Right renal pelvis (tissue), 4 donors: ENCODE measurements at regions not wholly inside any gene's neighbourhood (a gene's known extent, or its start where the extent isn't known, plus 50 kb on each side); places are given as distances from the start of the nearest gene placed in this dataset.
"Not testable (repeated sequence)": the region's sequence is repeated elsewhere in the genome, so short reads cannot be mapped to it uniquely, and the experiment has no call there.

Experiments used
- DNase-seq, 4 donors: peaks; one replicate each; pipeline ENCODE4 v3.0.0-alpha.2; 2013; ENCODE audit warnings: low read depth in 4 of 4, low spot score in 3 of 4, missing footprints in 1 of 4

DNA sequence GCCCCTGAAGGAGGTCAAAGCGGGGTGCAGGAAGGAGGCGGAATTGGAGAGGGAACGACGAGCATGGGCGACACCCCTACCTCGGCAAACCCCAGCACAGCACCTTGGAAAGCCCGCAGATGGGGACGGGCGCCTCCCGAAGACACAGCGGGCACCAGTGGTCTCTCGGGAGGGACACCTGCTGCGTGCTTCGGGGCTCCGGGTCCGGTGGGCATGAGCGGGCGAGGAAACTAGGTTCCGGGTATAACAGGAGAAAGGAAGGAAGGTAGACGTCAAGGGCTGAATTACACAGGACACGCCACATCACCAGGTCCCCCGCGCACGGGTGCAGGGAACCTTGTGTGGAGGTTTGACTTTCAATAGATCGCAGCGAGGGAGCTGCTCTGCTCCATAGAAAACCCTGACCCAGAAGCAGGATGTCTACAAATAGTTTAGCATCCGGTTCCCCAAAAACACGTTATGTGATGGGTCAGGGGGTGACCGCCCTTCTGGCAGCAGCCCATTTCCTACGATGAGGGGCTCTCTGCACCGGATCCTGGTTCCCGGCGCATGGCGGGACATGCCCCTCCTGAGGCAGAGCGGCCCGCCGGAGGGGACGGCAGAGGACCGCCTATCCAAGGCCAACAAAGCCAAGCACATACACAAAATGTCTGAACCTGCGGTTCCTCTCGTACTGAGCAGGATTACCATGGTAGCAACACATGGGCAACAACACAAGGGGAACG, 196.9 kb downstream of the ALG10 start:
- peak in 1 of 4 donors; percentile 0 for DNase-seq

DNA sequence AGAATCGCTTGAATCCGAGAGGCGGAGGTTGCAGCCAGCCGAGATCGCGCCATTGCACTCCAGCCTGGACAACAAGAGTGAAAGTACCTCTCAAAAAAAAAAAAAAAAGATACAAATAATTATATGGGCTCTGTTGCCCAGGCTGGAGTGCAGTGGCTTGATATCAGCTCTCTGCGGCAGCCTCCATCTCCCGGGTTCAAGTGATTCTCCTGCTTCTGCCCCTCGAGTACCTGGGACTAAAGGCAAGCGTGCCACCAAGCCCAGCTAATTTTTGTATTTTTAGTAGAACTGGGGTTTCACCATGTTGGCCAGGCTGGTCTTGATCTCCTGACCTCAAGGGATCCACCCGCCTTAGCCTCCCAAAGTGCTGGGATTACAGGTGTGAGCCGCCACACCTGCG, 197.8 kb downstream of the ALG10 start:
- not testable (repeated sequence) for DNase-seq

DNA sequence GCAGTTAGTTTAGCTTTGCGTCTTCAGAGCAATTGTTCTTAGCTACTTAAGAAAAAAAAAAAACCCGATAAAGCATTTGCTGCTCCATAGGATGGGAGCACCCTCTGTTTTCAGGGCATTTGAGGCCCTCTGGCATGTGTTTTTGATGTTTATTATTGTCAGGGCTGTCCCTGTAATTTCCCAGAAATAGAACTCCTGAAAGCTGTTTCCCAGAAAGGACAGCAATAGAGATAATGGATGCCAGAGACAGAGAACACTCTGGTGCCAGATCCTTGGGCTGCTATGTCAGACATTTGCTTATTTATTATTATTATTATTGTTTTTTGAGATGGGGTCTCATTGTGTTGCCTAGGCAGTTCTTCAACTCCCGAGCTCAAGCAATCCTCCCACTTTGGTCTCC, 201.3 kb downstream of the ALG10 start:
- no peak for DNase-seq

DNA sequence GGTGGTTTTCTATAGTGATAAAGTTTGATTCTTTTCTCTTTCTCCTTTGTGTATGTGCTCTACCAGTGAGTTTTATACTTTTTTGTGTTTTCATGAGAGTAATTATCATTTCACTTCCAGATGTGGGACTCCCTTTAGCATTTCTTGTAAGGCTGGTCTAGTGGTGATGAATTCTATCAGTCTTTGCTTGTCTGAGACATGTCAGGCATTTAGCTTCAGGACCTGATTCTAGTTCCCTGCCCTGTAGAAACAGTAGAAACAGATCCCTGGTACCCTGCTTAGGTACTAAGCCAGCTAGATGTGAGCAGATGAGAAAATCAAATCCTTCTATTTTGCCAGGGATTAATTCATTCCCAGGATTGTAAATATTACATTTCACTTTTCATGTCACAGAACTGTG, 203.7 kb downstream of the ALG10 start:
- not testable (repeated sequence) for DNase-seq

DNA sequence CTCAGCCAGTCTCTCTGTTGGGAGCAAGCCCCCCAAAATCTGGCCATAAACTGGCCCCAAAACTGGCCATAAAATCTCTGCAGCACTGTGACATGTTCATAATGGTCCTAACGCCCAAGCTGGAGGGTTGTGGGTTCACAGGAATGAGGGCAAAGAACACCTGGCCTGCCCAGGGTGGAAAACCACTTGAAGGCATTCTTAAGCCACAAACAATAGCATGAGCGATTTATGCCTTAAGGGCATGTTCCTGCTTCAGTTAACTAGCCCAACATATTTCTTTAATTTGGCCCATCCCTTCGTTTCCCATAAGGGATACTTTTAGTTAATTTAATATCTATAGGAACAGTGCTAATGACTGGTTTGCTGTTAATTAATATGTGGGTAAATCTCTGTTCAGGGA, 205.8 kb downstream of the ALG10 start:
- not testable (repeated sequence) for DNase-seq

DNA sequence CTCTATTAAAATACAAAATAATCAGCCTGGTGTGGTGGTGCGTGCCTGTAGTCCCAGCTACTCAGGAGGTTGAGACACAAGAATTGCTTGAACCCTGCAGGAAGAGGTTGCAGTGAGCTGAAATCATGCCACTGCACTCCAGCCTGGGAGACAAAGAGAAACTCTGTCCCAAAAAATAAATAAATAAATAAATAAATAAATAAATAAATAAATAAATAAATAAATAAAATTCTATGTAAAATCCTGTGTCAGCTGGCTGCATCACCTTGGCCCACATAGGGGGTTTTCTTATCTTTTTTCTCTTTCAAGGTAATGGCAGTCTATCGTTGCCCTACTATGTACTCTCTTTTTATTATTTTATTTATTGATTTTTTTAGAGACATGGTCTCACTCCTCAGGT, 206.7 kb downstream of the ALG10 start:
- not testable (repeated sequence) for DNase-seq

DNA sequence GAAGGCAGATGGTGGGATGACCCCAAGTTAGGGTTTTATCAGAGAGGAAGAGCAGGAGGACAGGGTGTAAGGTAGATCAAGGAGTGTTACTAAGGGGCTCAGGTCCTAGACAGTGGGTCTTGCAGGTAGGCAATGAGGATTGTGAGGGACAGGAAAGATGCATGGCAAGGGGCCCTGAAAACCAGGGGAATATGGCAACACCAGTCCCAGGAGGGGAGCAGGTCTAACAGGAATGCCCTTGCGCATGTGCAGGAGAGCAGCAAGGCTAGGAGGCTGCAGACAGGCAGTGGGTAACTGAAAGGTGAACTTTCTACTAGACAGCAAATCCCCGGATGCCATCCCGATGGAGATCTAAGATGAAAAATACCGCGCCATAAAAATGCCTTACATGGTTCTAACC, 211.3 kb downstream of the ALG10 start:
- no peak for DNase-seq

DNA sequence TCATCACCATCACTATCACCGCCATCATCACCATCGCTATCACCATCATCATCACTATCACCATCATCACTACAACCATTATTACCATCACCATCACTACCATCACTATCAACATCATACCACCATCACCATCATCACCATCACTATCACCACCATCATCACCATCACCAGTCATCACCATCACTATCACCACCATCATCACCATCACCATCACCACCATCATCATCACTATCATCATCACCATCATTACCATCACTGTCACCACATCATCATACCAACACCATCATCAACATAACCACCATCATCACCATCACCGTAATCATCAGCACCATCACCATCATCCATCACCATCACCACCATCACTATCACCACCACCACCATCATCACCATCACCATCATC, 213.8 kb downstream of the ALG10 start:
- no peak for DNase-seq

DNA sequence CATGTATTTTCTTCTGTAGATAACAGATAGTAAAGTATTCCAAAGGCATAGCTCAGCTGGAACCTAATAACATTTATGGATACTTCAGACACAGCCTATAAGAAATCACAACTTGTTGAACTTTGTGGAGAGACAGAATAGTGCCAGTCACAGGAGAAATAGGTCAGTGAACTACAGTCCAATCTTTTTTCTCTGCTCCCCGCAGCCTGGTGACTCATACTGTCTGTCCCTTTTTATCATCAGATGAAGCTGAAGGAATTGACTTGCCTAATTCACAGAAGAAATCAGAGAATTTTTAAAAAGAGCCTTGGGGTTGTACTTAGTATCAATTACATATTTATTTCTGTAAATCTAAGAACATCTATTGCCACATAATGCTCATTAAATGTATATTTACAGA, 222.3 kb downstream of the ALG10 start:
- DNase-seq, result no peak

DNA sequence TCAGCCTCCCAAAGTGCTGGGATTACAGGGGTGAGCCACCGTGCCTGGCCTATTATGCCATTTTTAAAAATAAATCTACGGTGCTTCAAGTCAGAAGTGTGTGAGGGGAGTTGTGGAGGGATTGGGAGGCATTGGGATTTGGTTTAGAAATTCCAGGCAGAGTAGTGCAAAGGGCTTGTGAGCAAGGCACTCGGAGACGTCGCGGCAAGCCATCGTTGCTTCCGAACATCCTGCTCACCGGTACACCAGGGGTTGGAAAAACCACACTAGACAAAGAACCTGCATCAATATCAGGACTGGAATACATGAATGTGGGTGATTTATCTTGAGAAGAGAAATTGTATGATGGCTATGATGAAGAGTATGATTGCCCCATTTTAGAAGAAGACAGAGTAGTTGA, 227.0 kb downstream of the ALG10 start:
- DNase-seq, result no peak

DNA sequence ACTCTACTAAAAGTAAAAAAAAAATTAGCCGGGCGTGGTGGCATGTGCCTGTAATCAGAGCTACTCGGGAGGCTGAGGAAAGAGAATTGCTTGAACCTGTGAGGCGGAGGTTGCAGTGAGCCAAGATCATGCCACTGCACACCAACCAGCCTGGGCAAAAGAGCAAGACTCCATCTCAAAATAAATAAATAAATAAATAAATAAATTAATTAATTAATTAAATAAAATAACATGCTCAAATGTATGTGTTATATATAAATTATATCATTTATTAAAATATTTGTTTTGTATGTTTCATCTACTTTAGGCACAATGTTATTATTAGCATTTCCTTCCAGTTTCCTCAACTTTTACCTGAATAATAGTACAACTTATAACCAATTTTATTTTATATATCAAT, 229.6 kb downstream of the ALG10 start:
- not testable (repeated sequence) for DNase-seq

DNA sequence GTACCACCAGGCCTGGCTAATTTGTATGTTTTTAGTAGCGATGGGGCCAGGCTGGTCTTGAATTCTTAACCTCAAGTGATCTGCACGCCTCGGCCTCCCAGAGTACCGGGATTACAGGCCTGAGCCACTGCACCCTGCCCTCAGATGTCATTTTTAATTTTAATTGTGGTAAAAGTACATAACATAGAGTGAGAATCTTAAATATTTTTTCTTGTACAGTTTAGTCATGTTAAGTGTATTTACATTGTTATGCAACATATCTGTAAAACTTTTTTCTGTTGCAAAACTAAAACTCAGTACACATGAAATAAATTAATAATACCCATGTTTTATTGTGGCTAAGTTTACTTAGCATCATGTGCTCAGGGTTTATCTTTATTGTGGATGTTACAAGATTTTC, 231.4 kb downstream of the ALG10 start:
- DNase-seq, result no peak

DNA sequence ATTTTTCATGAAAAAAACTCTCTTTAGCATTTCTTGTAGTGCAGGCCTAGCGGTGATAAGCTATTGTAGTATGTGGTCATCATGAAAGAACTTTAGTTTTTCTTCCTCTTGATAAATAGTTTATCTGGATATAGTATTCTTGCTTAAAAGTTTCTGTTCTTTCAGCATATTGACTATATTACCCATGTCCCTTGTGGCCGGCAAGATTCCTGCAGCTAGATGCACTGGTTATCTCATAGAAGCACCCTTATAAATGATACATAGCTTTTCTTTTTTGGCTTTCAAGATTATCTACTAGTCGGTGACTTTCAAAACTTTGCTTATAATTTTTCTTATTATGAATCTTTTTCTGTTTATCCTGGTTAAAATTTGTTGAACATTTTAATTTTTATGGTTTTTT, 234.8 kb downstream of the ALG10 start:
- DNase-seq, result no peak

DNA sequence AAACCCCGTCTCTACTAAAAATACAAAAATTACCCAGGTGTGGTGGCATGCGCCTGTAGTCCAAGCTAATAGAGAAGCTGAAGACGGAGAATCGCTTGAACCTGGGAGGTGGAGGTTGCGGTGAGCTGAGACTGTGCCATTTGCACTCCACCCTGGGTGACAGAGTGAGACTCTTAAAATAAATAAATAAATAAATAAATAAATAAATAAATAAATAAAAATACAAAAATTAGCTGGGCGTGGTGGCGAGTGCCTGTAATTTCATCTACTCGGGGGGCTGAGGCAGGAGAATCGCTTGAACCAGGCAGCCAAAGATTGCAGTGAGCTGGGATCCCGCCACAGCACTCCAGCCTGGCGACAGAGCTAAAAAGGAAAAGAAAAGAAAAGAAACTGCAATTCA, 239.8 kb downstream of the ALG10 start:
- not testable (repeated sequence) for DNase-seq

DNA sequence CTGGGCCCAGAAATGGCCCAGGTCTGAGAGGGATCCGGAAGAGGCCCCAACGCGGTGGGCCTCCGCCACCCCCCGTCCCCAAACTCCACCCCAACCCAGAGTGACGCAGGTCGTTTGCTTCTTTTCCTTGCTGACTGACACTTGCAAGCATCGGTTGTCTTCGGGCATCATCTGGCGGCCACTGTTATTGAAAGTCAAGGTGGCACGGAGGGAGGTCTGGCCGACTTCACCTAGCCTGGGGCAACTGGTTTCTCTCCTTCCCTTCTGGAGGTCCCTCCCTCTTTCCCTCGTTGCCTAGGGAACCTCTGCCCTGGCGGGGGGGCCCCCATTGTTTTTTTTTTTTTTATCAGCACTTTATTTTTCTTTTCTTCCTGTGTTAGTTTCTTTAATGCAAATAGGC, 241.8 kb downstream of the ALG10 start:
- no peak for DNase-seq

DNA sequence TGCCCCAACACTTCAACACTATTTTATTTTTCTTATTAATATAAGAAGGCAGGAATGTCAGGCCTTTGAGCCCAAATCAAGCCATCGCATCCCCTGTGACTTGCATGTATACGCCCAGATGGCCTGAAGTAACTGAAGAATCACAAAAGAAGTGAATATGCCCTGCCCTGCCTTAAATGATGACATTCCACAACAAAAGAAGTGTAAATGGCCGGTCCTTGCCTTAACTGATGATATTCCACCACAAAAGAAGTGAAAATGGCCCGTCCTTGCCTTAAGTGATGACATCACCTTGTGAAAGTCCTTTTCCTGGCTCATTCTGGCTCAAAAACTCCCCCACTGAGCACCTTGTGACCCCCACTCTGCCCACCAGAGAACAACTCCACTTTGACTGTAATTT, 251.4 kb downstream of the ALG10 start:
- not testable (repeated sequence) for DNase-seq

DNA sequence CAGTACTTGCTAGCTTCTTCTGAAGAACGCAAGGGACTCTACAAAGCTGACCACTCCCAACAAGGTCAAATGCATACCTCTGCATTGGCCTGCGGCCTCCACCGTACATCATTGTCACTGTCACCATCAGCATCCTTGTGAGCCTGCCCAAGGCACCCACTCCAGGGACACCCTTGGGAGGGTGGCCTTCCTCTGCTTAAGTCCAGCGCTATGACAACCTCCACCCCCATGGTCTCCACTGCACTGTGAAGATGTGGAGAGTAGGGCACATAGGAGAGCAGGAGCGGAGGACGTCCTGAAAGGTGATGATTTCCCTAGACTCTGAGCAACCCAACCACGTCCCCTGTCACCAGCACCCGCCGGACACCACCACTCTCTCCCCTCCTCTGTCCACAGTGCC, 252.8 kb downstream of the ALG10 start:
- DNase-seq, result no peak

DNA sequence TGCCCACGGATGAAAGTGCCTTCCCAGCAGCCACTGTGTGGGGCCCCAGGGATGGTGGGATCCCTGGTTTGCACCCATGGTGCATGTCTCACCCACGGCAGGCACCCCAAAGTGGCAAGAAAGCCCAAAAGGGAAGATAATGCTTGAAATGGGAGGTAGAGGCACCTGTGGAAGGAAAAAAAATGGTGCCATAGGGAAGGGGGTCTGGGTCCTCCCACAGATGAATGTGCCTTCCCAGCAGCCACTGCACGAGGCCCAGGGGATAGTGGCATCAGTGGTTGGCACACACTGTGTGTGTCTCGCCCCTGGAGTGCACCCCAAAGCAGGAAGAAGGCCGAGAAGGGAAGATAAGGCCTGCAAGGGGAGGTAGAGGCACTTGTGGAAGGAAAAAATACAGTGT, 264.2 kb downstream of the ALG10 start:
- no peak for DNase-seq

DNA sequence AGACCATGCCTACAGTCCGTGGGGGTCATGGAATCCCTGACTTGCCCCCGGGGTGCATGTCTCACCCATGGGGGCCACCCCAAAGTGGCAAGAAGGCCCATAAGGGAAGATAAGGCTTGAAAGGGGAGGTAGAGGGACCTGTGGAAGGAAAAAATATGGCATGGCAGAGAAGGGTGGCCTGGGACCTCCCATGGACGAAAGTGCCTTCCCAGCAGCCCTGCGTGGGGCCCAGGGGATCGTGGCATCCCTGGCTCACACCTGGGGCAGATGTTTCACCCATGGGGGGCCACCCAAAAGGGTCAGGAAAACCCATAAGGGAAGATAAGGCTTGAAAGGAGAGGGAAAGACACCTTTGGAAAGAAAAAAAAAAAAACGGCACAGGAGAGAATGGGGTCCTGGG, 264.6 kb downstream of the ALG10 start:
- DNase-seq, result no peak

DNA sequence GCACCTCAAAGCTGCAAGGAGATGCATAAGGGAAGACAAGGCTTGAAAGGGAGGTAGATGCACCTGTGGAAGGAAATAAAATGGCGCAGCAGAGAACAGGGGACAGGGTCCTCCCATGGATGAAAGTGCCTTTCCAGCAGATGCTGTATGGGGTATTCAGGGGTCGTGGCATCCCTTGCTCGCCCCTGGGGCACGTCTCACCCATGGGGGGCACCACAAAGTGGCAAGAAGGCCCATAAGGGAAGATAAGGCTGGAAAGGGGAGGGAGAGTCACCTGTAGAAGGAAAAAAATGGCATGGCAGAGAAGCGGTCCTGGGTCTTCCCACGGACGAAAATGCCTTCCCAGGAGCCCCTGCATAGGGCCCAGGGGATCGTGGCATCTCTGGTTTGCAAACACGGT, 265.1 kb downstream of the ALG10 start:
- DNase-seq, result no peak

DNA sequence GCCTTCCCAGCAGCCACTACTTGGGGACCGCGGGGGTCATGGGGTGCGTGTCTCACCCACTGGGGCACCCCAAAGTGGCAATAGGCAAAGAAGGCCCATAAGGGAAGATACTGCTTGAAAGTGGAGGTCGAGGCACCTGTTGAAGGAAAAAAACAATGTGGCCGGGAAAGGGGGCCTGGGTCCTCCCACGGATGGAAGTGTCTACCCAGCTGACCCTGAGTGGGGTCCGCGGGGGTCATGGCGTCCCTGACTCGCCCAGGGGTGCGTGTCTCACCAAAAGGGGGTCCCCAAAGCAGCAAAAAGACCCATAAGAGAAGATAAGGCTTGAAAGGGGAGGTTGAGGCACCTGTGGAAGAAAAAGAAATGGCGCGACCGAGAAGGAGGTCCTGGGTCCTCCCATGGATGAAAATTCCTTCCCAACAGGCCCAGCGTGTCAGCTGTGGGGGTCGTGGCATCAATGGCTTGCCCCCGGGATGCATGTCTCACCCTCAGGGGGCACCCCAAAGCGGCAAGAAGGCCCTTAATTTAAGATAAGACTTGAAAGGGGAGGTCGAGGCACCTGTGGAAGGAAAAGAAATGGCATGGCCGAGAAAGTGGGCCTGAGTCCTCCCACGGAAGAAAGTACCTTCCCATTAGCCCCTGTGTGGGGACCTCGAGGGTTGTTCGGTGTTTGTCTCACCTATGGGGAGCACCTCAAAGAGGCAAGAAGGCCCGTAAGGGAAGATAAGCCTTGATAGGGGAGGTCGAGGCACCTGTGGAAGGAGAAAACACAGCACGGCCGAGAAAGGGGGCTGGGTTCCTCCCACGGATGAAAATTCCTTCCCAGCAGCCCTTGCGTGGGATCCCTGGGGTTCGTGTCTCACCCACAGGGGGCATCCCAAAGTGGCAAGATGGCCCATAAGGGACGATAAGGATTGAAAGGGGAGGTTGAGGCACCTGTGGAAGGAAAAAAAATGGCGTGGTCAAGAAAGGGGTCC, 266.0 kb downstream of the ALG10 start:
- DNase-seq, result no peak

DNA sequence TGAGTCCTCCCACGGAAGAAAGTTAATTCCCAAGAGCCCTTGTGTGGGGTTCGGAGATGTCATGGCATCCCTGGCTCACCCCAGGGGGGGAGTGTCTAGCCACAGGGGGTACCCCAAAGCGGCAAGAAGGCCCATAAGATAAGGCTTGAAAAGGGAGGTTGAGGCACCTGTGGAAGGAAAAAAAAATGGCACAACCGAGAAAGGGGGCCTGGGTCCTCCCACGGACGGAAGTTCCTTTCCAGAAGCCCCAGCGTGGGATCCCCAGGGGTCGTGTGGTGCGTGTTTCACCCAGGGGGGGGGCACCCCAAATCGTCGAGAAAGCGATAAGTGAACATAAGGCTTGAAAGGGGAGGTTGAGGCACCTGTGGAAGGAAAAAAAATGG, 266.7 kb downstream of the ALG10 start:
- no peak for DNase-seq
